Adrenal gland (tissue), 5 donors: ENCODE measurements at regions not wholly inside any gene's neighbourhood (a gene's known extent, or its start where the extent isn't known, plus 50 kb on each side); places are given as distances from the start of the nearest gene placed in this dataset.

Experiments used
- POLR2A ChIP-seq, 2 donors: fragments of 450-650 bp; IDR thresholded peaks; one replicate each; pipeline ENCODE4 v1.6.1; 2017; ENCODE audit warnings: antibody characterized with exemption in 2 of 2, mild to moderate bottlenecking in 2 of 2, moderate library complexity in 1 of 2
- TF ChIP-seq, protein P1 (sequence below), 6 experiments: fragments of 450-650 bp in 4 of 6; fragments of 200-600 bp in 2 of 6; sonication (generic) in 1 of 6; IDR thresholded peaks; 1 replicate in 5 of 6; 2 replicates in 1 of 6; pipeline versions ENCODE4 v1.5.1 to v1.8.0; 2016 to 2021; ENCODE audit warnings: antibody characterized with exemption in 6 of 6, mild to moderate bottlenecking in 2 of 6, moderate library complexity in 1 of 6
- donor health status: DM: no; HTN: no; CAD: no.

DNA sequence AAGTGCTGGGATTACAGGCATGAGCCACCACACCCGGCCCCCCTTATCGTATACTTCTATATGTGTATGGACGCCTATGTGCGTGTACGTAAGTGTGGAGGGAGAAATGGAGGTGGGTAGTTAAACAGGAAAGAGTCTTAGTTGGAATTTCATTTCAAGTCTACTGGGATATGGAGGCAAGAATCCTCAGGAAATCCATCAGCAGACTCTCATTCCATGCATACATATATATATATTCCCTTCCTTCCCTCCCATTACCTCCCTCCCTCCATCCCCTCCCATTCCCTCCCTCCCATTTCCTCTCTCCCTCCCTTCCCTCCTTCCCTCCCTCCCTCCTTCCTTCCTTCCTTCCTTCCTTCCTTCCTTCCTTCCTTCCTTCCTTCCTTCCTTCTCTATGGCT is 391.7 kb upstream of the RBFOX1 start:
- TF ChIP-seq, protein P1, sequence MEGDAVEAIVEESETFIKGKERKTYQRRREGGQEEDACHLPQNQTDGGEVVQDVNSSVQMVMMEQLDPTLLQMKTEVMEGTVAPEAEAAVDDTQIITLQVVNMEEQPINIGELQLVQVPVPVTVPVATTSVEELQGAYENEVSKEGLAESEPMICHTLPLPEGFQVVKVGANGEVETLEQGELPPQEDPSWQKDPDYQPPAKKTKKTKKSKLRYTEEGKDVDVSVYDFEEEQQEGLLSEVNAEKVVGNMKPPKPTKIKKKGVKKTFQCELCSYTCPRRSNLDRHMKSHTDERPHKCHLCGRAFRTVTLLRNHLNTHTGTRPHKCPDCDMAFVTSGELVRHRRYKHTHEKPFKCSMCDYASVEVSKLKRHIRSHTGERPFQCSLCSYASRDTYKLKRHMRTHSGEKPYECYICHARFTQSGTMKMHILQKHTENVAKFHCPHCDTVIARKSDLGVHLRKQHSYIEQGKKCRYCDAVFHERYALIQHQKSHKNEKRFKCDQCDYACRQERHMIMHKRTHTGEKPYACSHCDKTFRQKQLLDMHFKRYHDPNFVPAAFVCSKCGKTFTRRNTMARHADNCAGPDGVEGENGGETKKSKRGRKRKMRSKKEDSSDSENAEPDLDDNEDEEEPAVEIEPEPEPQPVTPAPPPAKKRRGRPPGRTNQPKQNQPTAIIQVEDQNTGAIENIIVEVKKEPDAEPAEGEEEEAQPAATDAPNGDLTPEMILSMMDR (IDR thresholded peaks at IDR 0.05), result no peak
- TF ChIP-seq POLR2A (IDR thresholded peaks at IDR 0.05), result no peak
